ENCODE measurements at regions not wholly inside any gene's neighbourhood (a gene's known extent, or its start where the extent isn't known, plus 50 kb on each side); places are given as distances from the start of the nearest gene placed in this dataset.
"Not testable (repeated sequence)": the region's sequence is repeated elsewhere in the genome, so short reads cannot be mapped to it uniquely, and the experiment has no call there.

DNA sequence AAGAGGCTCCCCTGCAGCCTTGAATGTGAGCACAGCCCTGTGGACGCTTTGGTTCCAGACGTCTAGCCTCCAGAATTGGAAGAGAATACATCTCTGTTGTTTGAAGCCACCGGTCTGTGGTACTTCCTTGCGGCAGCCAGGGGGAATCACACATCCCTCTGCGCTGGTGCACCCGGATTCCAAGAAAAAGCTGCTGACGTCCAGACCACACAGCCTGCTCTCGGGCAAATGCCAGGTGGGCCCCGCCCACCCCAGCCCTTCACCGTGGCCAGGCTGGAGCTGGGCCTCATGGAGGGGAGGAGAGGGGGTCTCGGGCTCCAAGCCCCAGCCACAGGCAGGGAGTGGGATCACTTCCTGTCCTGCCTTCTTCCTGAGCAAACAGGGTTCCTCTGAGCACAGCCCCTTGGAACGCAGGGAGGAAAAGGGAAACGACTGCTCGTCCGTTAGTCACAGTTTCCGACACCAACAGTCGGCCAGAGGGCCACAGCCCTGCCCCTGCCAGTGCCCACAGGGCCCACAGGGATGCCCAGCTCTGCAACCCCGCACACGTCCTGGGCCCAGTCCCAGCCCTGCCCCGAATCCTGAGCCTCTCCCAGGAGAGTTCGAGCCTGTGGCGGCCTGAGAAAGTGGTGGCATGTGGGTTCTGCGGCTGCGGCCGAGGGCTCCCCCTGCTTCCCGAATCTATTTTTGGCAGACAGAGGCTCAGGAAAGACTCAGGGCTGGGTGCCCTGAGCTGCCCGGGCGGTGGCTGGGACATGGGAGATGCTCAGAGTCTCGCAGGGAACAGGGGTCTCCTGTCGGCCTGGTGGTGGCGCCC, 85.3 kb downstream of the RFLNA start:
- DNase-seq = peak in 1 of 2 donors; percentile 35

DNA sequence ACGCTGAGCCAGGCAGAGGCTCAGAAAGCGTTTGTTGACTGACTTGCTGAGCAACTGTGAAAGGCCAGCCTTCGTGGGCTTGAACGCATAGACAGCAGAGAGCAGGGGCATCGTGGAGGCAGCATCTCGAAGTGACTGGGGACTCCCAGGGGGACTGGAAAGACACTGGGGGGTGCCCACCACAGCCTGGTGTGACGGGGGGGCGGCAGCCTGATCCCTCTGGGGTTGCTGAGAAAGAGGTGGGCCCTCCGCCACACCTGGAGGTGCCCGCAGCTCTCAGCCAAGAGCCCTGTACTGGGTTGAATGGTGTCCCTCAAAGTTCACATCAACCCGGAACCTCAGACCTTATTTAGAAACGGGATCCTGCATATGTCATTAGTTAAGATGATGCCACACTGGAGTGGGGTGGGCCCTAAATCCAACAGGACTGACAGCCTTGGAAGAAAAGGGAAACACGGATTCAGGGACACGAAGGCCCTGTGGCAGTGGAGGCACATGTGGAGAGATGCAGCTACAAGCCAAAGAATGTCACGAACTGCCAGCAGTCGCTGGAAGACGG, 84.6 kb downstream of the RFLNA start:
- DNase-seq = no peak

DNA sequence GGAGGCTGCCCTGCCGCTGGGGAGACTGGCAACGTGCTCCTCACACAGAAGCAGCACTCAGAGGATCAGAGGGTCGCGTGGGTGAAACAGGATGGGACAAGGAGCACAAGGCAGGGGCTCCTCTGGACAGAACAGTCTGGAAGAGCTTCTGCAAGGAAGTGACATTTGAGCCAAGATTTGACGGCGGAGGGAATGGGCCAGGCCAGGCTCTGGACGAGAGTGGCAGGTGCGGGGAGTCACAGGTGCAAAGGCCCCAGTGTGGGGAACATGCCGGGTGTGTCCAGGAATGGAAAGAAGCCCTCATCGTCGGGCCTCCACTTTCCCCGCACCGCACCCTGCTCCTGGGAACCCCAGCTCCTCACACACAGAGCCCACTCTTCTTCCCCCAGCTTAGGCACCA, 84.0 kb downstream of the RFLNA start:
- no peak for DNase-seq

DNA sequence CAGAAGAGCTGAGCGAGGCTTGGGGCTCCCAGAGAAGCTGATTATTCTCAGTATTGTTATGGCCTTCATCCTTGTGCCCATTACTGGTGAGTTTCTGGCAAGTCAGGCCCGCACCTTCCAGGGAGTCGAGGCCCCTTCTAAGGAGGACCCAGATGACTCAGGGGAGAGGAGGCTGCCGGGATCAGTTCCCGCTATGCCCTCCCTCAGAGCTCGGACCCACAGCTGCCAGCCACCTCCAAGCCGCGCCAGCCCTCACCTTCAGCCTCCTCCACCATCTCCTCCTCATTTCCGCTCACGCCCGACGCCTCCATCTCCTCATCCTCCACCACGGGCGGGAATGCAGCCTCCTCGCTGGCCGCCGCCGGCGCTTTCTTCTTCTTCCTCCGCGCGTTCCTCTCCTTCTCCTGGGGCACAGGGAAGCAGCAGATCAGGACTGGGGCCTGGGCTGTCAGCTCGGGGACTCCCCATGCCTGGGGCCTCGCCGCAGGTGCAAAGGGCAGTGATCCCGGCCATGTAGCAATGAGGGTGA, 83.2 kb downstream of the RFLNA start:
- DNase-seq = no peak

DNA sequence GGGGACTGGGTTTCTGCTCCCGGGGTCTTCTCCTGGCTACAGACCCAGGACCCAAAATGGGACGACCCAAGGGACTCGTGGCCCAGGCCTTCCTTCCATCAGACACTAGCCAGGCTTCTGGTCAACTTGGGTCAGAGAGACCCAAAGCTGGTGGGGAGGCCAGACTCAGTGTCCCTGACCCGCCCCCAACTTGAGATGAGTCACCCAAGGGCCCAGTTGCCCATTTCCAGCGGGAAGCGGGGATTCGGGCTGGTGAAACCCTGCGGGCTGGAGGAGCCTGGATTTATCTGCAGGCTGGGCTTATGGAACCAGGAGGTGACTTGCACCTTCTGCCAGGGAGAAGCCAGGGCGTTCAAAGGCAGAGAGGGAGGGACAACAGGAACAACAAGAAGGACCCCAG, 81.5 kb downstream of the RFLNA start:
- no peak for DNase-seq

DNA sequence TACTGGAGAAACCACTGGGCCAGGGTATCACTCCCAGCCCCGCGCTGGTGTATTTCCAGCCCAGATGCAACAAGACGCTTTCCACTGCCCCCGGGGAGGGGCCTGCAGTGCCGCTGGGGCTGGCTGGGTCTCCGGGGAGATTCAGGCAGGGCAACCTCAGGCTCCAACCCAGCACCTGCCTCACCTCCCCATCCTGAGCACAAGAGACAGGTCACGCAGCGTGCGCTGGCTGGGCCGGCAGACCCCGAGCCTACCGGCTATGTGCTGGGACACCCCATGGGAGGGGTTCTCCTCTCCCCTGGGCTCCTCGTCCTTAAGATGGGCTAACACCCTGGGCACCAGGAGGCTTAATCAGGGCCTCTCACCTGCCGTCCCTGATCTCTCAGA, 80.9 kb downstream of the RFLNA start:
- no peak for DNase-seq

DNA sequence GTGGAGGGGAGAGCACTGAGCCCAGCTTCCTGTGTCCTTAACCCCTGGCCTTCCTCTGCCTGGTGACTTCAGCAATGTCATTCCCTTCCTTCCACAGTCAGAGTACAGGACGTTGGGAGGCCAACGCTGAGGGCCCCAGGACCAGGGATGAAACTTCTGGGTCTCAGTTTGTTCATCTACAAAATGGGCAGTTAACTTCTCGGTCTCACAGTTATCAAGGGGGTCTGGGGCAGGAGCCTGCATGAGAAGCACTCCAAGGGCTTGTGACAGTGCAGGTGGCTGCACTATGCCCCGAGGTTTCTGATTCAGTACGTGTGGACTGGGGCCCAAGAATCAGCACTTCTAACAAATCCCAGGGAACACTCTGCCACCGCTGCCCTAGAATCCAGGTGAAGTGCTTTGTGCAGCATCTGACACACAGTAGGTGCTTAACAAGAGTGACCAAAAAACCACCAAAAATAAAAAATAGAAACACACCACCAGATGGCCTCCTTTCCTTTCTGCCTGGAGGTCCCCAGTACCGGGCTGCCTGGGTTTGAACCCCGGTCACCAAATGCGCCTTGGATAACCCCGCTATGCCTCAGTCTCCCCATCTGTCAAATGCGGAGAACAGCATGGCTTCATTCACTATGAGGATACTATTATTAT, 80.4 kb downstream of the RFLNA start:
- no peak for DNase-seq

DNA sequence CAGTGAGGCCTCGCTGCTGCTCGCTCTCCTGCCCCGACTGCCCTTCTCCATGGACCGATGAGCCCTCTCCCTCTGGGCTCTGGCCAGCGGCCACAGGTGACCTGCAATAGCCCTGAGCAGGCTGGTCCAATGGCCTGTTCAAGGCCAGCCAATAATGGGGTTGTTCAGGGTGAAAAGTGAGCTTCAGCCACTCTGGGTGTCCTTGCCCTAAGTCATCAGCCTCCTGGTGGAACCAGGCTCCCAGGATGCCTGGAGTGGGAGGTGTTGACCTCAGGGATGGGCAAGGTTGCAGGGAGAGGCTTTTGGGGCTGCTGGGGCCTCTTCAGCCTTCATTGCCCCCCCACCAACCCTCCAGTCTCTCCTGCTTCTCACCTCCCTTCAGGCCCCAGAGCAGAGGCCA, 79.7 kb downstream of the RFLNA start:
- DNase-seq = no peak

DNA sequence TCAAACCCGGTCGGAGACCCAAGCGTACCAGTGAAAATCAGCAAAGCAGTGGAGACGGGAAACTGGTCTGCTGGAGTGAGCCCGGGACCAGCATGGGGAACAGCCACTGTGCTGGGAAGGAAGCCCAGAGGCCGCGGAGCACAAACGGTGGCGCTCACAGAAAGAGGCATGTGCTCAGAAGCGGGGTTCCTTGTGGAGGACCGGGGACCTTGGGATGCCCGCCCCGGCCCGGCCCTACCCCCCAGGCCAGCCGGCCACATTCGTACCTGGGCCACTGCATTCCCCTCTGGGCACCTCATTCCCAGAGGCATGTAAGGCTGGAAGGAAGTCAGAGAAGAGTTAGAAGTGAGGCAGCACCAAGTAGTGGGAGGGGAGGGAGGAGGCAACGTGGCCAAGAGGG, 79.3 kb downstream of the RFLNA start:
- DNase-seq = no peak

DNA sequence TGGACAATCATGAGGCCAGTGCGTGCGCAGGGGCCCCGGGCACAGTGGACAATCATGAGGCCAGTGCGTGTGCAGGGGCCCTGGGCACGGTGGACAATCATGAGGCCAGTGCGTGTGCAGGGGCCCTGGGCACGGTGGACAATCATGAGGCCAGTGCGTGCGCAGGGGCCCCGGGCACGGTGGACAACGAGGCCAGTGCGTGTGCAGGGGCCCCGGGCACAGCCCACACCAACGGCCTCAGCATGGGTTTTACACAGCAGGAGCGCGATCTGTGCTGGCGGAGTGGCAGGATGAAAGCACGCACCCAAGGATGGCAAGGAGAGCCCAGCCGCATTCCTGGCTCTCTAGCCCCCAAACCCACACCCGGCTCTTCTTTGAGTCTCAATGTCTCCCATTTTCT, 78.8 kb downstream of the RFLNA start:
- DNase-seq = not testable (repeated sequence)

DNA sequence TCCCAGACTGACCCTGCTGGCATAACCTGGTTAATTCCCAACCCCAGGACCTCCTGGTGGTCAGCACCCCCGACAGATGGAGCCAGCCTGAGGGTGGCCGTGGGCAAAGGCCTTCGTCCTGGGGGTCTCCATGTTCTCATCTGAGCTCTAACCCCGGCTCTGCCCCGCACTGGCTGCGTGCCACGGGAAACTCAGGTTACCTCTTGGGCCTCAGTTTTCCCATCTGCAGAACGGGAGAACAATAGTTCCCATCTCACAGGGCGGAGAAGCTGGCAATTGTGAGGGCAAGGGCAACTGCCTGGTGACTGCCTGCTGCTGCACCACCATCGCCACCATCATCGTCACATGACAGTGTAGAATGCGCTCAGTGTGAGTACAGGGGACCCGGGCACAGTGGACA, 77.9 kb downstream of the RFLNA start:
- no peak for DNase-seq

DNA sequence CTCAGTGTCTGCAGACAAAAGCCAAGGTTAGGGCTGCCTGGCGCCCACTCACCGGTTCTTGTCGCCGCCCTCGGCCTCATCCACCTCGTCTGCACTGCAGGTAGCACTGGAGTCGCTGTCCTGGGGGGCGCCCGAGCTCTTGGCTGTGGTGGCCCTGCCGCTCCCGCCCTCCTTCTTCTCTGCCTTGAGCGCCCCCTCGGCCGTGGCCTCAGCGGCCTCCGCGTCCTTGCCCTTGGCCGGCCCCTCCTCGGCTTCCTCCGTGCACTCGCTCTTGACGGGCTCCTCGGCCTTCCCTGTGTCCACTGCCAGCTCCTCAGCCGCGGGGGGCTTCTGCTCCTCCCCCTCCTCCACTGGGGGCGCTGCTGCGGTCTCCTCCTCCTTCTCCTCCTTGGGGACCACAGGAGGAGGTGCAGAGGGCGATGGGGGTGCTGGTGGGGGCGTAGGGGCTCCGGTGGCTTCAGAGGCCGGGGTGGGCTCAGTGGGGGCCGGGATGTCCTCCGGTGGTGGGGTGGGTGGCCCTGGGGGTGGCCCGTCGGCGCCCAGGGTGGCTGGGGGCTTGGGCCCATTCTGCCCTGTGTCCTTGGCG, 77.2 kb downstream of the RFLNA start:
- no peak for DNase-seq

DNA sequence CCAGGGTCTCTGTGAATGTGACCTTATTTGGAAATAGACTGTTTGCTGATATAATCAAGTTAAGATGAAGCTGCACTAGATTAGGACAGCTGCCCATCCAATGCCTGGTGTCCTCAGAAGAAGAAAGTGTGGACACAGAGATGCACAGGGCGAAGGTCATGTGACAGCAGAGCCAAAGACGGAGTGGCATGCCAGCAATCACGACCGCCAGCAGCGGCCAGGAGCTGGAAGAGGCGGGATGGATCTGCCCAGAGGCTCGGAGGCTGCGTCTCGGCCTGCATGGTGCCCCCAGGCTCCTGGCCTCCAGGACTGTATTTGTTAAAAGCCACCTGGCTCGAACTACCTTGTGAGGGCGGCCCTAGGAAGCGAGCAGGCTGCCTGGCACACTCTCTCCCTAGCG, 76.5 kb downstream of the RFLNA start:
- DNase-seq = no peak

DNA sequence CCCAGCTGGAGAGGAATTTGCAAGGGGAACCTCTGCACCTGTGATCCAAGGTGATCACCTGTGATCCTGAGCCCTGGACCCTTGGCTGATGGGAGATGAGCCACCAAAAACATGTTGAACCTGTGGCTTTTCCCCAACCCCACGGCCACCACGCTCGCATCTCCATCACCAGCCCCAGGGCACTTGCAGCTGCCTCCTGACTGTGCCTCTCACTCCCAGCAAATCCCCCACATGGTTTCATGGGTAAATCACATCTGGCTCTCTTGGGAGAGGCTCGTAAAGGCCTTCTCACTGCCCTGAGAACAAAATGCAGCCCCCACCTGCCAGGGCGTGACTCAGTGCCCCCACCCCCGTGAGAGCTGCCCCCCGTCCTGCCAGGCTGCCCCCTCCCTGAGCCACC, 76.0 kb downstream of the RFLNA start:
- no peak for DNase-seq

DNA sequence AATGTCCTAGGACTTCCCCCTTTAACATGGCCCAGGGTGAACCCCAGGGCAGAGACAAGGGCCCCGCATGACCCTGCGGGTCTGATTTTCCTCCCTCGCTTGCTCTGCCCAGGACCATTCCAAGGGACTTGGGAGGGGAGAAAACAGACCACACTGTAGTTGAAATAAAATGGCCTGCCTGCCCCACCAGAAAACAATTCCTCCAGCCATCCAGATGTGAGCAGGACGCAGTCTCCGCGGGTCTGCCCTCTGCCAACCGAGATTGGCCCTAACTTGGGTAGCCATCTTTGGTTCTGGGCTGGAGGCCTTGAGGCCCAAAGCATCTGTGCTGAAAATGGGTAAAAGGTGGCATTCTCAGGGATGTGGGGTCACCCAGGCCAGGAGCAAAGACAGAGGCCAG, 75.5 kb downstream of the RFLNA start:
- no peak for DNase-seq

DNA sequence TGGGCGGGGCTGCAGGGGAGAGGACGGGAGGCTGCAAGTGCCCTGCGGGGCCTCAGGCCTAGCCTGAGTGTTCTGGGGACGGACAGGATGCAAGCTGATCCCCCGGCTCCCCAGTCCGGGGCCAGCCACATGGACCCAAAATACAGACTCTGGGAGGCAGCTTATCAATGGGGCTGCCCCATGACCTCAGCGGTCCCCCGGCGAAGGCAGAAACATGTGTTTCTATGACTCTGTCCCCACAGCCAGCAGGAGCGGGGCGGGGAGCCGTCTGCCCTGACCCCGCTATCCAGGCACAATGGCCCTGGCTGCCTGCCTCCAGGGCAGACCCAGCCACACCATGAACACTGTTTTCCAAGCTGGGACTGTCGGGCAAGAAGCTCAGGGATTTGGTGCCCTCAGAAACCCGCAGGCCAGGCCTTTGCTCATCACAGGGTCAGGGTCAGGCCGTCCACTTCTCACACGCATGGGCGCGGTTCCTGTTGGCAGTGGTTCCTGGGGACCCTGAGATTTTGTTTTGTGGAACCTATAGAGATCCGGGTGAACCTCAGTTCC, 75.0 kb downstream of the RFLNA start:
- no peak for DNase-seq

DNA sequence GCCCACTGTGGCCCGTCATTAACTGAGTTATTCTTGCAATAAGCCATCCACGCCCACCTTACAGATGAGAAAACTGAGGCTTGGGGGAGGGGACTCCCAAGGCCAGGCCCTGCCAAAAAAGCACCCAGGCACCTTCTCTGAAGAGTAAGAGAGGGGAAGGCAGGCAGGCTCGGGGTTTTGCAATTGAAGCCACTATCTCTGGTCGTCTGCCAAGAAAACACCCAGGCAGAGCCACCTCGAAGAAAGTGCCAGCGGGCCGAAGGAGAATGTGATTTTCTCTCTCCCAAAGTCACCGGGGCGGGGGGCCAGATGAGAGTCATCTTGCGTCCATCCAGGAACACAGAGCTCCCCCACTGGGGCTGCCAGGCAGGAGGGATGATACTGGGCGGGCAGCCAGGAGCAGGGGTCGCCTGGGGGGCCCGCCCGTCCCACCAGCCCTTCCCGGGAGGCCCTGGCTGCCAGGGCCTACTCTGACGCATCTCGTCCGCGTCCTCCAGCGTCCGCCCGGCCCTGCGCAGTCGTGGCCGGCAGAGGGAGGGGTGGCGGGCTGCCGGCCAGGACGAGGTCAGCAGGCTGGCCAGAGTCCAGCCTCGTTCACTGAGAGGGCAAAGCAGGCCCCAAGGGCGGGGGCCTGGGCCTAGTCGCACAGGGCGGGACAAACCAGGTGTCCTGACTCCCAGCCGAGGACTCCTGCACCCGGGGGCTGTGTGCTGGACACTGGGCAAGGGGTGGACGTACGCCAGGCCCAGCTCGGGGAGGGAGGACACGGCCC, 74.3 kb downstream of the RFLNA start:
- DNase-seq = no peak

DNA sequence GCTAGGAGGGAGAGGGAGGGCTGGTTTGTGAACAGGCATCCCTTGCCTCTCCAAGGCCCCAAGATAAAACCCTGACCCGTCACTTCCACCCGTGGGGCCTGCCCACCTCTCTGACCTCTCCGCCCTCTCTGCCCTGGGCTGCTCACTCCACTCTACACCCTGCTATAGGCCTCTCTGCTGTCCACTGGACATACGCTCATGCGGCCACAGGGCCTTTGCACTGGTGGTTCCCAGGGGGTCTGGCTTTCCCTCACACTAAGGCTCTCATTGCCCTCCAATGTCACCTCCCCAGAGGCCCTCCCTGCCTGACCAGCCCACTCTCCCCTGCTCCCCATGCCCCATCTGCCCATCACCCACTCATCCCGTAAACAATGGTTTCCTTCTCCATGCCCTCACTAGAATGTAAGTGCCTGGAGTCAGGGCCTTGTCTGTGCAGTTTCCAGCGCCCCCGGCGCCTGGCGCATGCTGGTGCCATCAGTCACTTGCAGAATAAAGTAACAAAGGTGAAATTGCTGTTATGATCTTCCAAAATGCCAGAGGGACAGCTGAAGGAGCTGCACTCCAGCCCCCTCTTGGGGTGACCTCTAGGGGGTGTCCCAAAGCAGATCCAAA, 73.6 kb downstream of the RFLNA start:
- DNase-seq = no peak

DNA sequence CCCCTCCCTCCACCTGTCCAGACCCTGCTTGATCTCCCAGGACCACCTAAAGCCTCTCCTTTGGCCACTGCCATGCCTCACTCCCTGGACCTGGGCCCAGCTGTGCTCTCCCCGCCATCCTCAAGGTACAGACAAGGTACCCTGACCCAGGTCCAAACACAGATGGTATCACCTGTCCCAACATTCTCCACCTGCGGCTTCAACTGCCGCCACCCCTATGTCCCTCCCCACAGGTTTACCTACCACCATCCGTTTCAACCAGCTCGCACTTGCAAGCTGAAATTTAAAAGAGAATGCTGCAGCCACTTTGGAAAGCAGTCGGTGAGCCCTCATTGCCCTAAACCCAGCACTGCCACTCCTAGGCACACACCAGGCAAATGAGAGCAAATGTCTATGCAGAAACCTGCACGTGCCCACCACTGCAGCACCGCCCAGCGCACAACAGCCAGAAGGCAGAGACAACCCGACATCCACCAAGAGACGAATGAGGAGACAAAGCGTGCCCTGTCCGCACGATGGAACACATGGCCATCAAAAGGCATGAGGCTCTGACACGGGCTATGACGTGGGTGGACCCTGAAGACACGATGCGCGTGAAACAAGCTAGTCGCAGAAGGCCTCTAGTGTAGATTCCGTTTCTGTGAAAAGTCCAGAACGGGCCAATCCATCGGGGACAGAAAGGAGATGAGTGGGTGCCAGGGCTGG, 71.0 kb downstream of the RFLNA start:
- no peak for DNase-seq
